Superior temporal gyrus (tissue), 1 donor: ENCODE measurements at regions not wholly inside any gene's neighbourhood (a gene's known extent, or its start where the extent isn't known, plus 50 kb on each side); places are given as distances from the start of the nearest gene placed in this dataset.

ENCODE experiments used
- DNase-seq: peaks from one replicate; pipeline ENCODE4 v3.0.0-alpha.2; 2016; ENCODE audit errors: extremely low spot score

GRCh38 chr11:21825127-21825526 lies 367.8 kb upstream of the ANO5 start:
- DNase-seq, result no peak

- no peak for DNase-seq
Measured at GRCh38 chr11:21838427-21838826, 354.5 kb upstream of the ANO5 start.

- no peak for DNase-seq
Measured at GRCh38 chr11:21839796-21840195, 353.1 kb upstream of the ANO5 start.

GRCh38 chr11:21861314-21861713 lies 331.6 kb upstream of the ANO5 start:
- no peak for DNase-seq

GRCh38 chr11:21865541-21865940 lies 327.3 kb upstream of the ANO5 start:
- DNase-seq, result no peak

- no peak for DNase-seq
Measured at GRCh38 chr11:21866781-21867180, 326.1 kb upstream of the ANO5 start.

GRCh38 chr11:21877151-21877550 lies 315.7 kb upstream of the ANO5 start:
- DNase-seq, result no peak

GRCh38 chr11:21883354-21883753 lies 309.5 kb upstream of the ANO5 start:
- DNase-seq, result no peak

- DNase-seq, result no peak
Measured at GRCh38 chr11:21888814-21889213, 304.1 kb upstream of the ANO5 start.

GRCh38 chr11:21892736-21893564 lies 299.9 kb upstream of the ANO5 start:
- no peak for DNase-seq

- no peak for DNase-seq
Measured at GRCh38 chr11:21893565-21893867, 299.4 kb upstream of the ANO5 start.

- no peak for DNase-seq
Measured at GRCh38 chr11:21894492-21894891, 298.4 kb upstream of the ANO5 start.

GRCh38 chr11:21895686-21896085 lies 297.2 kb upstream of the ANO5 start:
- no peak for DNase-seq

GRCh38 chr11:21896216-21896615 lies 296.7 kb upstream of the ANO5 start:
- no peak for DNase-seq

- no peak for DNase-seq
Measured at GRCh38 chr11:21896746-21897602, 295.9 kb upstream of the ANO5 start.

GRCh38 chr11:21897752-21898151 lies 295.1 kb upstream of the ANO5 start:
- no peak for DNase-seq

- DNase-seq, result no peak
Measured at GRCh38 chr11:21908211-21908610, 284.7 kb upstream of the ANO5 start.

GRCh38 chr11:21909145-21909544 lies 283.7 kb upstream of the ANO5 start:
- DNase-seq, result no peak

GRCh38 chr11:21911061-21911460 lies 281.8 kb upstream of the ANO5 start:
- no peak for DNase-seq

GRCh38 chr11:21912285-21912684 lies 280.6 kb upstream of the ANO5 start:
- DNase-seq, result no peak

- DNase-seq, result no peak
Measured at GRCh38 chr11:21921151-21921550, 271.7 kb upstream of the ANO5 start.

- no peak for DNase-seq
Measured at GRCh38 chr11:21924262-21924661, 268.6 kb upstream of the ANO5 start.

GRCh38 chr11:21927628-21928027 lies 265.3 kb upstream of the ANO5 start:
- DNase-seq, result no peak
